Epidermal melanocyte (primary cell): ENCODE measurements at regions not wholly inside any gene's neighbourhood (a gene's known extent, or its start where the extent isn't known, plus 50 kb on each side); places are given as distances from the start of the nearest gene placed in this dataset.
"Not testable (repeated sequence)": the region's sequence is repeated elsewhere in the genome, so short reads cannot be mapped to it uniquely, and the experiment has no call there.

Experiments
- DNase-seq: peaks from one replicate; pipeline ENCODE4 v3.0.0; 2011; ENCODE audit warnings: low spot score; ENCODE audit not compliant: insufficient read length

DNA sequence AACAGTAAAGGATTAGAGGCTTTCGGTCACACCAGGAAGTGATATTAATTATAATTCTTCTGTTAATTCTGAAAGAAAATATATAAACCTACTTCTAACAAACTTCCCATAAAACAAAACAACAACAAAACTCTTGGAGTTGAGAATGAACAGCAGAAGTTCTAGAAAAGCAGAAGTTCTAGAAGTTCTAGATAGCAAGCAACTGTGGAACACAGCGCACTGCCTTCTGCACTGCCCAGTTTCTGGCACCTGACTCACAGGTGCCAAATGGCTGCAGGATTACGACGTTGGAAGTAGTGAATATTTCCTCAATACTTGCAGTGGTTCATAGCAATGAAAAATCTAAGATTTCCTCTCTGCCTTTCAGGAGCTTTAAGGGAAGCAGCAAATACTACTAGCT is 132.2 kb downstream of the OR13A1 start:
- DNase-seq, result no peak

DNA sequence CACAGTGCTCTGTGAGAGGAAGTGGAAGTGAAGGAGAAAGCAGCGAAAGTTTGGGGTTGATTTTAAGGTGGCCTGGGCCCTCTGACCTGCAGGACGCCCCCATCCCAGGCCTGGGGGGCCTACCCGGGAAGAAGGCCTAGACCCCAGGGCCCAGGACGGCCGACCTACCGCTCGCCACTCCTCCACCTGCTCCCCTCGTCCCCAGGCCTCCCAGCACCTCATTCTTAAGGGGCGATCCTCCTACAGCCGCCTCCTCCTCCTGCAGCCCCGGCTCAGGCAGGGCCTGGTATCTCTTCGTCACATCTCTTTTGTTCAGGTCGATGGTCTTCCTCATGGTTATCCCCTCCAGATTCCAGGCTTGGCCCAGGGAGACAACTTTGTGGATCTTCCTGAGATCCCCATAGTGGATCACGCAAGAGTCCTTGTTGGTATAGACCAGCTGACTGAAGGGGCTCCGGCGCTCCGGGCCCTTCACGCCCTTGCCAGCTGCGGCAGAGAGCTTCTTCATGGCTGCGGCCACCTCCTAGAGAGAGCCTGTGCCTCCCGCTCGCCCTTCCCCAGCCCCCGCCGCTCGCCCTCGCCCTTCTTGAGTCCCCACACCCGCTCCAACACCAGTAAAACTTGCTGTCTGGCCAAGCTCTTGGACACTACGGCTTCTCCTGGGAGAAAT is 117.5 kb downstream of the OR13A1 start:
- DNase-seq, result no peak

DNA sequence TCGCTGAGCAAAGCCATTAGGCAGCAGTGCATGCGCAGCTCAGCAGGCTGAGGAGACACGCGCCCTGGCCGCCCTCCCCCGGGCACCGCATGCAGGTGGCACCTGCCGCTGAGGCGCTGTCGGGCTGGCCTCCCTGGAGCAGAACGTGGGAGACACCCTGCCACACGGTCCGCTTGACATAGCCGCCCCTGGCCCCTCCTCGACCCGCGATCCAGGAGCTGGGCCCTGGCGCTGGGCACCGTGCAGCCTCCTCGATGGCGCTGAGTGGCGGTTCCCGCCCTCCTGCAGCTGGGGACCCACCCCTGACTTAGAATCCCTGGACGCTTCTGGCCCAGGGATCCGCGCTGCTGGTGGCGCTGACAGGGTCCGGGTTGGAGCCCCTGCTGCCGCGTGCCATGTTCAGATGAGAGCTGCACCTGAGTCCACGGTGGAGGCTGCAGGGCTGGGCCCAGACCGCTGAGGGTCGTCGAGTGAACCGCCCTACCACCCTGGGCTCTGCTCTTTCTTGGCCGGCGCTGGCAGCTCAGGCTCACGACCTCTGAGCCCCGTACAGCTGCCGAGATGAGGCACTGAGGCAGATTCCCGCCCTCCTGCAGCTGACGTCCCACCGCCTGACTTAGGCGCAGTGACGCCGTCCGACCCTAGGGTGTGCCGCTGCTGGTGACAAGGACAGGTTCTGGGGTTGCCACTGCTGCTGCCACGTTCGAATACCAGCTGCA is 116.8 kb downstream of the OR13A1 start:
- DNase-seq, result no peak

DNA sequence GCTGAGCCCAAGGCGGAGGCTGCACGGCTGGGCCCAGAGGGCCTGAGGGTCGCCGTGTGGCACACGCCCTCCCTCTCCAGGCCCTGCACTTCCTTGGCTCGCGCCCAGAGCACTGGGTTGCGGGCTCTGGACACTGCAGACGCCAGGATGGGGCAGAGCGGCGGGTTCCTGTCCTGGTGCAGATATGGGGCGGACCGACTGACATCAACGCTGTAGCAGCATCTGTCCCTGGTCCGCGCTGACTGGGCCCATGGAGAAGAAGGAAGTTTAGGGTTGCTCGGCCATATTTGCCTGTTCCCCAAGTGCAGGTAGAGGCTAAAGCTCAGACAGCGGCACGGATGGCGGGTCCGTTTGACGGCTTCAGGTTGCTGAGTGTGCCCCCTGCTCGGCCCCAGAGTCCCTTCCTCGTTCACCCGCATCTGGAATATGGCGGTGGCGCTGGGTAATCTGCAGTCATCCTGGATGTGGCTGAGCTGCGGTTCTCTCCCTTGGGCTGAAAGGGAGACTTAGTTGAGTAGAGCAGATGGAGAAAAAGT is 116.1 kb downstream of the OR13A1 start:
- DNase-seq, result no peak

DNA sequence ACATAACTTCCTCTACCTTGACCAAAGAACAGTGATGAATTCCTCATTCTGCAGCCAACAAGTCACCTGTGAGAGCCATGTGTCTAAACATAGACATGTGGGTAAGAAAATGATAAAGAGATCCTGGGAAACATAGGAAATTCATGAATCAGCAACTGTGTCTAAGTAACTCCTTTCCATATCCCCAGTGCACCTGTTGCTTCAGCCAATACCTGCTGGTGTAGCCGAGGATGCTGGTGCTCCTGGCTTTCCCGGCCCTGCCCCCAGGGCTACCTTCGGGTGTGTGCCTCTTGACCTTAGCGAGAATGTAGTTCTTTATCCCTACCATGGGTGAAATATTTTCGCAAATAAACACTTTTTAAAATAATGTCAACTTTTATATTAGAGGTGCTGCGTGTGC is 114.1 kb downstream of the OR13A1 start:
- DNase-seq, result no peak

DNA sequence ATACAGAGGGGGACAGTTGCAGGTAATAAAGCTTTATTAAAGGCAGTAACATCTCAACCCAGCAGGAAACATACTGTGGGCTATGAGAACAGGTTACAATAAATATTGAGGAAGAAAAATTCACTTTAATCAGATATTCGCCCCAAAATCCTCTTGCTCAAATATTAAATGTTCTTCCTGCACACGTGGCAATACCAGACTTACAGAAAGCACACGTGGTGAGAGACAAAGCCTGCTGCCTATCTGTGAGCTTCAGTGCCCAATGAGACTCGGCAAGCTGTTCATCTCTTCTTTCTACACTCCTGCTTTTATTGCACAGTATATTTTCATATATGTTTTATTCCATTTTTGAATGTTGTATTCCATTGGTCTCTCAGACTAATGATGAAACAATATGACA is 113.2 kb downstream of the OR13A1 start:
- DNase-seq, result no peak

DNA sequence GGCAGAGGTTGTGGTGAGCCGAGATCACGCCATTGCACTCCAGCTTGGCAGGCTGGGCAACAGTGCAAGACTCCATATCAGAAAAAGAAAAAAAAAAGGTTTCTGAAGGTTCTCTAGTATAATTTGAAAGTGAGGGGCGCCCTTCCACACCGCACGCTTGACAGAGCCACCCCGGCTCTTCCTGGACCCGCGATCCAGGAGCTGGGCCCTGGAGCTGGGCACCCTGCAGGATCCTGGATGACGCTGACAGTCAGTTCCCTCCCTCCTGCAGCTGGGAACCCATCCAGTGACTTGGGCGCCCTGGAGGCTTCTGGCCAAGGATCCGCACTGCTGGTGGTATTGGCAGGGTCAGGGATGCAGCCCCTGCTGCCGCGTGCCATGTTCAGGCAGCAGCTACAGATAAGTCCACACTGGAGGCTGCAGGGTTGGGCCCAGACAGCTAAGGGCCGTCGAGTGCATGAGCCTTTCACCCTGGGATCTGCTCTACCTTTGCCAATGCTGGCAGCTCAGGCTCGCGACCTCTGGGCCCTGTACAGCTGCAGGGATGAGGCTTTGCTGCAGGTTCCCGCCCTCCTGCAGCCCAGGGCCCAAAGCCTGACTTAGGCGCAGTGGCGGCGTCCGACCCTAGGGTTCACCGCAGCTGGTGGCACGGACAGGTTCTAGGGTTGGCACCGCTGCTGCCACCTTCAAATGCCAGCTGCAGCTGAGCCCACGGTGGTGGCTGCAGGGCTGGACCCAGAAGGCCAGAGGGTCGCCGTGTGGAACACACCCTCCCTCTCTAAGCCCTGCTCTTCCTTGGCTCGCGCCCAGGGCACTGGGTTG is 110.2 kb downstream of the OR13A1 start:
- DNase-seq, result no peak

DNA sequence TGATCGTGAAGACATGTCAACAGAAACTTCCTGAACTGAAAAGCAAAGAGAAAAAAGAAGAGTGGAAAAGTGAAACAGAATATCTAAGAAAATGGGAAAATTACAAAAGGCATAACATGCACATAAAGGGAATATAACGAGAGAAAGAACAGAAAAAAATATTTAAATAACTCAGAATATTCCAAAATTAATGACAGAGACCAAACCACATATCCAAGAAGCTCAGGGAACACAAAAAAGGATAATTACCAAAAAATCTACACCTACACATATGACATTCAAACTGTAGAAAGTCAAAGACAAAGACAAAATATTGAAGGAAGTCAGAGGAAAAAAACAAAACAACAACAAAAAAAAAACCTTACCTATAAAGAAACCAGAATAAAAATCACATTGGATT is 105.5 kb downstream of the OR13A1 start:
- no peak for DNase-seq

DNA sequence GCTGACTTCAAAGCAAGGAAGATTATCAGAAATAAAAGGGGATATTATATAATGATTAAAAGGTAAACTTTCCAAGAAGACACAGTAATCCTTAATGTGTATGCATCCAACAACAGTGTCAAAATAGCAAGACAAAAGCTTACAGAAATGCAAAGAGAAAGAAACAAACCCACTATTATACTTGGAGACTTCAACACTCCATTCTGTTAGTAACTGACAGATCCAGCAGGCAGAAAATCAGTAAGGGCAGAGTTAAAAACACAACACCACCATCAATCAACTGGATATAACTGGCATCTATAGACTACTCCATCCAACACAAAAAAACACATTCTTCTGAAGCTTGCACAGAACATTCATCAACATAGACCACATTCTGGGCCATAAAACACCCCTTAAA is 103.8 kb downstream of the OR13A1 start:
- DNase-seq, result no peak

DNA sequence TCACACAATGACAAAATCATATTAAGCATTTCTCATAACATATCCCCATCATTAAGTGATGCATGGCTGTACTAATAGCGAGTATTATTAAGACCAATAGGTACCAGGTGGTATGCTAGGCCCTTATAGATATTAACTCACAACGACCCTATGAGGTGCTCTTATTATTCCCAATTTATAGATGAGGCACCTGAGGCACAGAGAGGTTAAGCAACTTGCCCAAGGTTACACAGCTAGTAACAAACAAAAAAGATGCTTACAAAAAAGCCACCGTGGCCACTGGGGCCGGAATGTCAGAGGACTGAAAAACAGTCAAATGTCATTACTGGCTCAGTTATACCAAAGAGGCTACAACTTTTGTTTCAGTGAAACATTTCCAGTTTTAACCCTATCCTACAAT is 96.0 kb downstream of the OR13A1 start:
- DNase-seq, result no peak

DNA sequence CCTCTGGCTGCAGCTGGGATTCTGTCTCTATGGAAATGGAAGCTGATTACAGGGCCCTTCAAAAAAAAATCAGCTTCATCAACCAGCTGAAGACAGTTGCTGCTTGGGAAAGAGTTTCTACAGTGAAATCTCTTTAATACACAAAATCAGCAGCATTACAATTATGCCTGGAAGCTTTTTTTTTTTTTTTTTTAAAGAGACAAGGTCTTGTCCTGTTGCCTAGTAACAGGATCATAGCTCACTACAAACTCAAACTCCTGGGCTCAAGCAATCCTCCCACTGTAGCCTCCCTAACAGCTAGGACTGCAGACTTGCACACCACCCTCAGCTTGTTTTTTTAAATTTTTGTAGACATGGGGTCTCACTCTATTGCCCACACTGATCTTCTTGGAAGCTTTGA is 94.5 kb downstream of the OR13A1 start:
- no peak for DNase-seq

DNA sequence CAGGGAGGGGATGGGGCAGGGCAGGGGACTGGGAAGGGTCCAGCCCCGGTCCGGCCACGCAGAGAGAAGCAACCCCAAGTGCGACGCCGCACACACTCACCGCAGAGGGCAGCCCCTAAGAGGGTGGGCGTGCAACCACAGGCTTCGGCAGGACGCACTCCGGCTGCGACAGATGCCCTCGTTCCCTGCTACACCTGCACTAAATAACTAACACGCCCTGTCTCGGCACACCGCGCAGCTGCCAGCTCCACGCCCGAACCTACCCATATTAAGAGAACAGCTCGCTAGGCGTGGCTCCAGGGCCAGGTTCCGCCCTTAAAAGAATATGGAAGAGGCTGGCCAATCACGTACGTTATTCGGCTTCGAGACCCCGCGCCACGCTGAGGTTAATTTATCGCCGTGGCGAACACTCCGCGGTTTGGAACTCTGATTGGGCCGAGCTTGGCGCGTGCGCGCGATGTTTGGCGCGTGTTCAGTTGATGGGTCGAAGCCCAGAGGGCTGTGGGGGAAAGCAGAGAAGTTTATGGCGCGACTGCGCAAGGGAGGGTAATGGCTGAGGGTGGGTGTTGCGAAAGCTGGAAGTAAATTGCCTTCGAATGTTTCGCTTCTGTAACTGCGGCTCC is 91.1 kb downstream of the OR13A1 start:
- DNase-seq, result no peak

DNA sequence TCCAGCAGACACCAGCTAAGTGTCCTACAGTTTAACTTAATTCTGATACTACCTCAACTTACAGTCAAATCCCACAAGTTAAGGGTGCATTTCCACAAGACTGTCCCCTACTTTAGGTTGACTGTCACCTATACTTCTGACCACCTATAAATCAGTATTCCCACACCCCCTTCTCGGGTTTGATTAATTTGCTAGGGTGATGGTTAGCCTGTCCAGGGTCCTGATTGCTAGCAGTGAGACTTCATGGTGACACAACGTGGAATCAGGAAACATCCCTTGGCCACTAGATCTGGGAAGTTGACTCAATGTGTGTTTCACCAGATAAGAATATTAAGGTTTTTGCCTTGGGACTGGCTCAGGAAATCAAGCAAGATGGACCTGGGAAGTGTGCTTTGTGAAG is 88.4 kb downstream of the OR13A1 start:
- DNase-seq, result no peak

DNA sequence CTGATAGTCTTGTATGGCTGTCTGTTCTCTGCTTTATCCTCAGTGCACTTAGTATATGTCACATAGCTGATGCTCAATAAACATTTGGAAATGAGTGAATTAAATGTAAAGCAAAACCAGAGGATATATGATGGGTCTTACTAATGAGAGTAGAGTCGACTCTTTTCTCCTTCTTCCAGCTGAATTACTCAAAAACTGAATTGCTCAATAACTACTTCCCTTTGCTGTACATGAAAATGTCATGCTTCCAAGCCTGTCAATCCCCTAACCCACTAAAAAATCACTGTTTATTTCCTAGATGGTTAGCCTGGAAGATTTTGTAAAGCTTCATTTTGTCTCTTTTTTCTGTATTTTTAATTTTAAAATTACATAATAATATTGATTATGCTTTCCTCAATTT is 88.0 kb downstream of the OR13A1 start:
- no peak for DNase-seq

DNA sequence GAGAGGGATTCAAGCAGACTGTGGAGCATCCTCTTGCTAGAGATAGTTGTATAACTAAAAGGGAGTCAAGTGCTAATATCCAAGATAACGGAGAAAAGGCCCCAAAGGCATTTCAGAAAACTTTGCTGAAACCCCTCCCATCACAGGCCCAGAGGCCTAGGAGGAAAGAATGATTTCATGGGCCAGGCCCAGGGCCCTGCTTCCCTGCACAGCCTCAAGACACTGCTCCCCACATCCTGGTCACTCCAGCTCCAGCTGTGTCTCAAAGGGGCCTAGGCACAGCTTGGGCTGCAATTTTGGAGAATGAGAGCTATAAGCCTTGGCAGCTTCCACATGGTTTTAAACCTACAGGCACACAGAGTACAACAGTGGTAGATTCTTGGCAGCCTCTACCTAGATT is 85.6 kb downstream of the OR13A1 start:
- DNase-seq, result no peak

DNA sequence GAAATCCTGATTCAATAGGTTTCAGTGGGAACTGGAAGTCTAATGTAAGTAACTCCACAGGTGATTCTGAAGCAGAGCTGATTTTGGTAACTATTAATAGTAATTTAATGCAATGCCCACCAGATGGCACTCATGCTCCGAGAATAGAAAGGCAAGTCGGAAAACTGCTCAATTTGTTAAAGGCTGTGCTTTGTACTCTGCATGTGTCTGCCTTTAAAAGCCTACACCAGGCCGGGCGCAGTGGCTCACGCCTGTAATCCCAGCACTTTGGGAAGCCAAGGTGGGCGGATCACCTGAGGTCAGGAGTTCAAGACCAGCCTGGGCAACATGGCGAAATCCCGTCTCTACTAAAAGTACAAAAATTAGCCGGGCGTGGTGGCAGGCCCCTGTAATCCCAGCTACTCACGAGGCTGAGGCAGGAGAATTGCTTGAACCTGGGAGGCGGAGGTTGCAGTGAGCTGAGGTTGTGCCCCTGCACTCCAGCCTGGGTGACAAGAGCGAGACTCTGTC is 80.1 kb downstream of the OR13A1 start:
- not testable (repeated sequence) for DNase-seq

DNA sequence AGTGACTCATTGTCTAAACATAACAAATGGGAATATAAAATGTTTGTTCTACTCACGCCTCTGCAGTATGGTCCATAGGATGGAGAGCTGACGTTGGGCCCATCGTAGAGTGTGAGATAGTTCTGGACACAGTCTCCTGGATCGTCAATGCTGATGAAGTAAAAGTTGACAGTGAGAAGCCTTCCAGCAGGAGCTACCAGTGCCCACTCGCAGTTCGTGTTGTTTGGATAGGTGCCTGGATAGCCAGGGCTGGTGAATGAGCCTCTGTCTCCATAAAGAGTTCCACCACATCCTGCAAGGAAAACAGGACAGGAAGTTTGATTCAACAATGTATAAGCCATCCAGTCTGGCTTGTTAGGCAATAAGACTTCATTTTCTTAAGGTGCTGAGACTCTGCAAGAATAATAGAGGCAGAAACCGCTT is 79.6 kb downstream of the OR13A1 start:
- no peak for DNase-seq

DNA sequence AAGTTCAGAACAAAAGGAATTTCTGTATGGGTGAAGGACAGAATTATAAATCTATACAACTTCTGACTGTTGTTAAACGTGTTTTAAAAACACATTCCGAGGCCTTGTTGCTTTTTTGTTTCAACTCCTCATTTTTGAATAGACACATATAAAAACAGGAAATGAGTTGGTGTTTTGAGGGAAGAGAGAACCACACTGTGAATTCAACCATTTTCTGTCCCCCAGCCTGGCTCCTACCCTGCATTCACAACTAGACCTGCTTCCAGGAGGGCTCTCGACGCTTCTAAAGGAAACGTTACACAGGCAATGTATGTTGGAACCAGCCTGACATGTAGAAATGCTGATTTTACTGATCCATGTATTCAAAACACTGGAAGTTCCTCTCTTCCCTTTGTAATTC is 76.5 kb downstream of the OR13A1 start:
- no peak for DNase-seq

DNA sequence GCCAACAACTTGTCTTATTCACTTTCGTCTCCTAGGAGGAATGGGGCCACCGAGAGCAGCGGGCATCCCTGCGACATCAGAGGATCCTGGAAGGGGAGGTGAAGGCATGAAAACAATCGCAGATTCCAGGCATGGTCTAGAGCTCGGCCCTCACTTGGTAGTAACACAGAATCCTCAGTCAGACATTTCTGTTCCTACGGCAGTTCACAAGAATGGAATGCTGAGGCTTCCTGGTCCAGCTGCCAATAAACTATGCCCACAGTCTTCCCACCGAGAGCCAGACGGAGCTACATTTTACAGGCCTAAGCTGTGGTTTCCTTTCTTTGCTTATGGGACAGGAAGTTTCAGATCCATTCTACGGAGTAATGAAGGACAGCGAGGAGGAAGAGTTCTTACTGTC is 75.8 kb downstream of the OR13A1 start:
- DNase-seq, result no peak

DNA sequence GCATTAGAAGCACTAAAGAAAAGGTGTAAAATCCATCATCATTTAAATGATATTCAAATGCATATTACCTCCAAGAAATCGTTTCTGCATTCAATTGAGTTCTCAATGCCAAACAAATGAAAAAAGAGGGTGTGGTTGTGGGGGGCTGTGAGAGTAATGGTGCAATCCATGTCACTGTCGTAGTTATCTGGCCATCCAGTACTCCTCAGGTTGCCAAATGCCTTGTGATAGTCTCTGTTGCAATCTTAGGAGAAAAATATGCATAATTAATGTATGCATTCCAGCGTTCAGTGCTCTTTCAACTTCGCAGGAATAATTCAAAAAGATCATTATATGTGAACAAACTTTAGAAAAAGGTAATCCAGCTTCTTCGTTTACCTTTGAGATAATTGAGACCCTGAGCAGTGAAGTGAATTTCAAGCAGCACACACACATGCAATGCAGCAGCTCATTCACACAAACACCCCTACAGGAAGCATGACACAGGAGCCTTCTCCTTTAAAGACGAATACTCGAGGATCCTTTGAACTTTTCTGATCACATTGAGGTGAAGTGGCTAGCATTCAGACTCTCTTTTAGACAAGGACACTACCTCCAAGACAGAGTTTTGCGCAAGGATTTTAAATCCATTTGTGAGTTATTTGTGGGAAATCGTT is 73.4 kb downstream of the OR13A1 start:
- DNase-seq, result no peak

DNA sequence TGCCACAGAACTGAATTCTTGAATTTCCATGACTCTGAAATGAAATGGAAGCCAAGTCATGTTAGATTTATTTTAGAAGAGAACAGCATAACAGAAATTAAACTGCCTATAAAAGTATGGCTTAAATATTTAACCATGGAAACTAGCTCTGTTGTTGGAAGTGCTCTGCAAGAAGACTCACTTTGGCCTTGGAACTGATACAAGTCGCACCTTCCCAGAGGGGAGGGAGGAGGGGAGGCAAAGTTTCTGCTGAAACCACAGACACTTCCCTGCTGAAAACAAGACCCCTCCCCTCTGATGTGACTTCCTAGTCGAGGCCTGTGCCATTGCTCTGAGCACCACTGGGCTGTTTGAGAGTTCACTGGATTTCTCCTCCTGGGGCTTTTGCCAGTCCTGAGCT is 72.1 kb downstream of the OR13A1 start:
- DNase-seq, result no peak
